ENCODE measurements at regions not wholly inside any gene's neighbourhood (a gene's known extent, or its start where the extent isn't known, plus 50 kb on each side); places are given as distances from the start of the nearest gene placed in this dataset.
A peak's percentile ranks its signal among the peaks of the same experiment; 100 is the strongest.

- TF ChIP-seq EZH2 (IDR thresholded peaks at IDR 0.05; ENCODE audit: low read depth, low read length, severe bottlenecking) (no peak), CHD2 (IDR thresholded peaks at IDR 0.05; ENCODE audit: low read length) (no peak), TEAD4 (IDR thresholded peaks at IDR 0.05; ENCODE audit: low read depth, low read length) (peak; percentile 49; the same call in 1 of the 2 replicates), JUN (IDR thresholded peaks at IDR 0.05; ENCODE audit: low read depth, low read length) (no peak), RNF2 (IDR thresholded peaks at IDR 0.05; ENCODE audit: borderline replicate concordance, low read depth, low read length, missing control alignments, poor library complexity, severe bottlenecking) (no peak), ATF2 (IDR thresholded peaks at IDR 0.05; ENCODE audit: low read length) (no peak), CEBPB (IDR thresholded peaks at IDR 0.05; ENCODE audit: low read depth, low read length) (no peak), SRF (IDR thresholded peaks at IDR 0.05; ENCODE audit: low read depth, low read length) (no peak), POLR2A (IDR thresholded peaks at IDR 0.05; ENCODE audit: control extremely low read depth in 1 of 2, low read depth in 2 of 2, low read length in 2 of 2) (peak in 1 of 2 experiments; percentile 50; a peak in 1 of 3 replicates), SP2 (IDR thresholded peaks at IDR 0.05; ENCODE audit: low read length) (no peak), FOSL1 (IDR thresholded peaks at IDR 0.05; ENCODE audit: insufficient read depth, low read depth, low read length) (no peak), SAP30 (IDR thresholded peaks at IDR 0.05; ENCODE audit: insufficient read depth, insufficient replicate concordance, low read length) (no peak), SP4 (IDR thresholded peaks at IDR 0.05; ENCODE audit: low read length) (no peak), RFX5 (IDR thresholded peaks at IDR 0.05; ENCODE audit: borderline replicate concordance, low read depth, low read length) (no peak)
- TF ChIP-seq, protein P1, sequence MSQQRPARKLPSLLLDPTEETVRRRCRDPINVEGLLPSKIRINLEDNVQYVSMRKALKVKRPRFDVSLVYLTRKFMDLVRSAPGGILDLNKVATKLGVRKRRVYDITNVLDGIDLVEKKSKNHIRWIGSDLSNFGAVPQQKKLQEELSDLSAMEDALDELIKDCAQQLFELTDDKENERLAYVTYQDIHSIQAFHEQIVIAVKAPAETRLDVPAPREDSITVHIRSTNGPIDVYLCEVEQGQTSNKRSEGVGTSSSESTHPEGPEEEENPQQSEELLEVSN (IDR thresholded peaks at IDR 0.05): 0 out of 2 replicates have a peak, but pooled peaks have one; percentile 15
Observed at GRCh38 chr15:88998980-88999713, 86.0 kb upstream of the MFGE8 start (continued).

Data from H1 (cell line).